ENCODE measurements at regions not wholly inside any gene's neighbourhood (a gene's known extent, or its start where the extent isn't known, plus 50 kb on each side); places are given as distances from the start of the nearest gene placed in this dataset.

DNA sequence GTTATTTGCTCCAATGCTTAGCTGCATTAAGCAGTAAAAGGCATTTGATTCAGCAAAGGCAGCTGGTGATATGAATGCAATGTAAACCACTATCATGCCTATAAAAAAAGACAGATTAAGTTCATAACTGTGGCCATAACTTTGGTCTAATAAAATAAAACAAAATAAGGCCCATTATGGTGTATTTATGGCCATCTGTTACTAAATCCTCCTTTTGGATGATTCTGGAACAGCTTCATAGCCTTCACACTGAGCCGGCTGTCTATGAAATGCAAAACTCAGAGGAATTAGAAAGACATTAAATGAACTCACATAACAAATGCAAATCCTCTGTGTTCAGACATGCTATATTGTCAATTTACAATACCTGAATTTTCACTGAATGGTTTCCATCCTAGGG lies 223.7 kb upstream of the FAT4 start:
- Histone ChIP-seq H3K4me1 (replicated peaks in 1 of 4; ENCODE audit: control insufficient read depth in 3 of 4, insufficient read depth in 4 of 4, low read length in 3 of 4) (no peaks in the 10 kb centered on the region), H2BK15ac (ENCODE audit: low read length) (no peak overlapping the region), H3K9me3 (ENCODE audit: insufficient read depth in 2 of 2, low read depth in 1 of 2, low read length in 1 of 2) (no peaks in the 10 kb centered on the region), H3K14ac (ENCODE audit: insufficient read length) (no peak overlapping the region), H3K23me2 (ENCODE audit: low read depth, low read length) (no peaks in the 10 kb centered on the region), H4K91ac (replicated peaks; ENCODE audit: insufficient read length, low read length) (no peak overlapping the region), H3K4me3 (ENCODE audit: extremely low read depth in 1 of 4, insufficient read depth in 2 of 4, low read depth in 3 of 4, low read length in 4 of 4) (no peak overlapping the region), H4K20me1 (replicated peaks in 1 of 2; ENCODE audit: control insufficient read depth in 1 of 2, insufficient read depth in 2 of 2, low read length in 2 of 2) (no peaks in the 10 kb centered on the region), H3K9ac (replicated peaks in 1 of 4; ENCODE audit: extremely low read depth in 1 of 4, low read depth in 3 of 4, low read length in 3 of 4) (no peak overlapping the region), H2BK5ac (ENCODE audit: low read depth, low read length) (no peak overlapping the region), H3K23ac (ENCODE audit: insufficient read length) (no peak overlapping the region), H3K36me3 (ENCODE audit: control insufficient read depth in 2 of 4, insufficient read depth in 4 of 4, low read length in 3 of 4) (no peaks in the 10 kb centered on the region), H3K27me3 (replicated peaks in 1 of 4; ENCODE audit: control insufficient read depth in 3 of 4, extremely low read depth in 1 of 4, insufficient read depth in 3 of 4, low read length in 3 of 4) (no peaks in the 10 kb centered on the region), H2AK5ac (ENCODE audit: low read depth, low read length) (no peak overlapping the region), H2BK120ac (replicated peaks; ENCODE audit: low read depth, low read length) (no peak overlapping the region), H3K27ac (ENCODE audit: low read depth, low read length) (no peak overlapping the region), H3K79me2 (ENCODE audit: control insufficient read depth in 1 of 2, insufficient read depth in 2 of 2, low read length in 2 of 2) (no peaks in the 10 kb centered on the region), H2BK12ac (ENCODE audit: low read depth, low read length) (no peak overlapping the region), H3K79me1 (ENCODE audit: low read depth, low read length) (no peaks in the 10 kb centered on the region), H3K4ac (replicated peaks; ENCODE audit: insufficient read length, low read depth, low read length) (no peak overlapping the region), H4K5ac (ENCODE audit: insufficient read length, low read depth, low read length) (no peak overlapping the region), H3K56ac (replicated peaks; ENCODE audit: insufficient read length, low read depth, low read length) (no peak overlapping the region), H4K8ac (ENCODE audit: extremely low read depth, insufficient read depth, low read length) (no peak overlapping the region), H2AFZ (ENCODE audit: low read length) (no peak overlapping the region), H3K18ac (ENCODE audit: extremely low read depth, low read length) (no peak overlapping the region), H3K4me2 (ENCODE audit: insufficient read depth in 1 of 2, low read depth in 2 of 2, low read length in 2 of 2) (no peak overlapping the region), H2BK20ac (ENCODE audit: low read length) (no peak overlapping the region)
- FAIRE-seq (no peak), DNase-seq (ENCODE audit: low read depth in 1 of 2, low spot score in 2 of 2) (no peak)
- TF ChIP-seq EP300 (IDR thresholded peaks at IDR 0.05; ENCODE audit: borderline replicate concordance in 1 of 2, low read depth in 2 of 2, low read length in 2 of 2) = no peak
- TF ChIP-seq CBX5 (IDR thresholded peaks at IDR 0.05; ENCODE audit: low read depth, low read length) = no peak
- TF ChIP-seq PHF8 (conservative IDR thresholded peaks at IDR 0.05; ENCODE audit: low read depth, low read length) = no peak
- TF ChIP-seq RAD21 (IDR thresholded peaks at IDR 0.05 in 1 of 2, conservative IDR thresholded peaks at IDR 0.05 in 1 of 2; ENCODE audit: low read depth in 2 of 2, low read length in 2 of 2) = no peak
- TF ChIP-seq HDAC2 (IDR thresholded peaks at IDR 0.05; ENCODE audit: borderline replicate concordance in 1 of 2, low read depth in 2 of 2, low read length in 2 of 2) = no peak
- TF ChIP-seq, protein P1, sequence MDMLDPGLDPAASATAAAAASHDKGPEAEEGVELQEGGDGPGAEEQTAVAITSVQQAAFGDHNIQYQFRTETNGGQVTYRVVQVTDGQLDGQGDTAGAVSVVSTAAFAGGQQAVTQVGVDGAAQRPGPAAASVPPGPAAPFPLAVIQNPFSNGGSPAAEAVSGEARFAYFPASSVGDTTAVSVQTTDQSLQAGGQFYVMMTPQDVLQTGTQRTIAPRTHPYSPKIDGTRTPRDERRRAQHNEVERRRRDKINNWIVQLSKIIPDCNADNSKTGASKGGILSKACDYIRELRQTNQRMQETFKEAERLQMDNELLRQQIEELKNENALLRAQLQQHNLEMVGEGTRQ (IDR thresholded peaks at IDR 0.05; ENCODE audit: low read length) = no peak
- TF ChIP-seq CTBP2 (IDR thresholded peaks at IDR 0.05; ENCODE audit: borderline replicate concordance, insufficient read depth, insufficient read length, low read length) = no peak
- TF ChIP-seq ASH2L (IDR thresholded peaks at IDR 0.05; ENCODE audit: low read length) = no peak
- 77% methylated on average over 1 of the region's 1 CpG; no CpG with 5 or more reads in 1 of the 2 experiments for WGBS, 2 experiments (ENCODE audit: extremely low coverage in 1 of 2, insufficient coverage in 1 of 2, insufficient read length in 1 of 2, insufficient replicate concordance in 2 of 2, low coverage in 1 of 2, low lambda C conversion rate in 2 of 2, missing lambda C conversion rate in 1 of 2)
- ChIA-PET POLR2A (ENCODE audit: partially characterized antibody) (no interaction called here), CTCF (ENCODE audit: partially characterized antibody) (interaction anchor here (0.6 kb wide), 1 partner anchor 696 kb away, joined by 3 read pairs; no protein-coding TSS in a partner anchor)

Data from H1 (cell line).